HepG2 (cell line): ENCODE measurements at regions not wholly inside any gene's neighbourhood (a gene's known extent, or its start where the extent isn't known, plus 50 kb on each side); places are given as distances from the start of the nearest gene placed in this dataset.

Experiments
- CTCF ChIP-seq: sonication (generic); formaldehyde crosslinking; IDR thresholded peaks from 2 replicates; pipeline ENCODE4 v1.5.0; 2020; ENCODE audit warnings: mild to moderate bottlenecking, missing genetic modification reagents, moderate library complexity
- MTA3 ChIP-seq: sonication (generic); formaldehyde crosslinking; IDR thresholded peaks from 2 replicates; pipeline ENCODE4 v1.4.0; 2020; ENCODE audit warnings: missing genetic modification reagents
- POLR2A ChIP-seq, 2 experiments: IDR thresholded peaks; 2 replicates each; pipeline ENCODE4 v1.6.1; 2011; ENCODE audit warnings: low read depth in 2 of 2, low read length in 2 of 2, mild to moderate bottlenecking in 1 of 2, moderate library complexity in 1 of 2; ENCODE audit not compliant: insufficient read depth in 1 of 2
- REPIN1 ChIP-seq: sonication (generic); formaldehyde crosslinking; IDR thresholded peaks from 2 replicates; pipeline ENCODE4 v1.8.0; 2022; ENCODE audit warnings: missing genetic modification reagents, low read depth, mild to moderate bottlenecking, borderline replicate concordance
- RERE ChIP-seq: IDR thresholded peaks from 2 replicates; pipeline ENCODE4 v1.6.1; 2016; ENCODE audit warnings: low read depth, missing genetic modification reagents, missing compliant biosample characterization
- SNAPC4 ChIP-seq: sonication (generic); formaldehyde crosslinking; IDR thresholded peaks from 2 replicates; pipeline ENCODE4 v1.4.0; 2020; ENCODE audit warnings: mild to moderate bottlenecking, missing genetic modification reagents
- ZBTB40 ChIP-seq, 2 experiments: fragments of 450-650 bp in 1 of 2; sonication (generic) in 1 of 2; formaldehyde crosslinking in 1 of 2; IDR thresholded peaks; 2 replicates each; pipeline versions ENCODE4 v1.6.1 to v1.8.0; 2016 to 2022; ENCODE audit warnings: antibody characterized with exemption in 1 of 2, mild to moderate bottlenecking in 1 of 2, missing genetic modification reagents in 1 of 2
- ZFP91 ChIP-seq: sonication (generic); formaldehyde crosslinking; IDR thresholded peaks from 2 replicates; pipeline ENCODE4 v1.9.0; 2022; ENCODE audit warnings: missing genetic modification reagents, mild to moderate bottlenecking, borderline replicate concordance
- ZNF260 ChIP-seq: sonication (generic); formaldehyde crosslinking; IDR thresholded peaks from 2 replicates; pipeline ENCODE4 v1.4.0; 2020; ENCODE audit warnings: missing genetic modification reagents, low read depth, mild to moderate bottlenecking, borderline replicate concordance
- ZNF446 ChIP-seq: sonication (generic); formaldehyde crosslinking; IDR thresholded peaks from 2 replicates; pipeline ENCODE4 v1.5.0; 2020; ENCODE audit warnings: mild to moderate bottlenecking, missing genetic modification reagents
- ZNF501 ChIP-seq: sonication (generic); formaldehyde crosslinking; IDR thresholded peaks from 2 replicates; pipeline ENCODE4 v1.5.1; 2020; ENCODE audit warnings: mild to moderate bottlenecking, moderate library complexity, missing genetic modification reagents

- TF ChIP-seq ZFP91 (no peak), POLR2A (IDR thresholded peaks at IDR 0.05; ENCODE audit: insufficient read depth in 1 of 2, low read depth in 2 of 2, low read length in 2 of 2) (no peak), ZNF501 (CRISPR knock-in tag) (no peak), CTCF (CRISPR knock-in tag) (no peak), ZBTB40 (IDR thresholded peaks at IDR 0.05) (no peak), ZBTB40 (CRISPR knock-in tag; IDR thresholded peaks at IDR 0.05) (no peak), RERE (CRISPR knock-in tag) (no peak), SNAPC4 (CRISPR knock-in tag) (no peak), ZNF260 (no peak), REPIN1 (no peak), ZNF446 (CRISPR knock-in tag) (no peak), MTA3 (CRISPR knock-in tag) (no peak)
Measured at GRCh38 chr9:20271723-20272122, 350.6 kb downstream of the MLLT3 start.
